GM19023 (cell line): ENCODE measurements at regions not wholly inside any gene's neighbourhood (a gene's known extent, or its start where the extent isn't known, plus 50 kb on each side); places are given as distances from the start of the nearest gene placed in this dataset.

ENCODE experiments used
- ATAC-seq: cut with Tn5 transposase; IDR thresholded peaks from one replicate; pipeline ENCODE4 v1.9.1; 2021; ENCODE audit warnings: mild to moderate bottlenecking, moderate library complexity; ENCODE audit not compliant: unreplicated experiment

DNA sequence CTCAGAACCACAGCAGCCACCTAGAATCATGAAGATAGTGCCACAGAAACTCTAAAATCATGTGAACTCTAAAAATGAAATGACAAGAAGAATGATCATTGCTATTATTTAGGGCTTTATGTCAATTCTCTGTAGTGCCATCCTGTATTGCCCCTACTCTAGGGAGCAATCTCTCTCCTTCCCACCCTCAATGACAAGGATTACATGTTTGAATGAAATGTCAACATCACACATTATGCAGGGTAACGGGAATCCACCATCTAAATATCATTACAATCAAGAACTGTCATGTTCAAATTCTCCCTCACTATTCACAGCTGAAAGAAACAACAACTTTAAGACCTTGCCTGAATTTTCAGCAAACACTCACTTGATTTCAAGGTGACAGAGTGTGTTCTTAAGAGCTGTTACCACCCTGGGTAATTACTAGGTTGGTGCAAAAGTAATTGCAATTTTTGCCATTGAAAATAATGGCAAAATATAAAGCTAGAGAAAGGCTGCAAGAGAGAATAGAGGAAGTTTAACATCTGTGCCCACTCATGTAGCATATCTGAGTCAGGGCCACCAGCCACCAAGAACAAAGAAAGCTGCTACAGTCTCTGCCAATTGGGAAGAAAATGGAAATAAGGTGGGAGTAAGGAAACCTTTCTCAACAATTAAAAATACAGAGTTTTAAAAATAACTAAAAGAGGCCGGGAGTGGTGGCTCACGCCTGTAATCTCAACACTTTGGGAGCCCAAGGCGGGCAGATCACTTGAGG, 112.8 kb upstream of the PSMD7 start:
- no peak for ATAC-seq

DNA sequence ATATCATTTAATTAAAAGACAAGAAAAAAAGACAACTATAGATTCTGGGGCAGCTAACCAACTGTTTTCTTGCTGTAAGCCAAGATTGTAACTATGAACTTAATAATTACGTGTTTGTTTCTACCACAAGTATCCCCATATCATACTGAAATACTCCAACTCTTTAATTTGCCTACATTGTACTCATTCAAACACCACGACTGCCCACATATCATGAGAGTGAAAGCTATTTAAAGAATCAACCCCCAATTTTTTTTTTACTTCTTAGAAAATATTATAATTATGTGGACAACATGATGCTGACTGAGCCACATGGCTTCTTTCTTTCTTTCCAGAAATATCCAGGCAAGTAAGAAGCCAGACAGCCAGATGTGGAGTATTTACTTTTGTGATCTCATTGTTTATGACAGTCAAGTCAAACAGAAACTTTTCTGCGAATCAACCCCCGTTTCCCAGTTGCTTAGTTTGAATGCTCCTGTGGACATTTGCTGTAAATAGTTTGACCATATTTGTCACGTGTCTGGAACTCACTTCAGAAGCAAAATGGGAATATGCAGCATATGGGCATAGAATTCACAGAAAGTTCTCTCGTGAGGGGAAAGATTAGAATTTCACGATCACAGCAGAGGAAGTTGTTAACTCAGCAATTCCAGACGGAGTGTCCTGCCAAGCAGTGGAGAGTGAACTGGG, 126.8 kb upstream of the PSMD7 start:
- ATAC-seq, result no peak

DNA sequence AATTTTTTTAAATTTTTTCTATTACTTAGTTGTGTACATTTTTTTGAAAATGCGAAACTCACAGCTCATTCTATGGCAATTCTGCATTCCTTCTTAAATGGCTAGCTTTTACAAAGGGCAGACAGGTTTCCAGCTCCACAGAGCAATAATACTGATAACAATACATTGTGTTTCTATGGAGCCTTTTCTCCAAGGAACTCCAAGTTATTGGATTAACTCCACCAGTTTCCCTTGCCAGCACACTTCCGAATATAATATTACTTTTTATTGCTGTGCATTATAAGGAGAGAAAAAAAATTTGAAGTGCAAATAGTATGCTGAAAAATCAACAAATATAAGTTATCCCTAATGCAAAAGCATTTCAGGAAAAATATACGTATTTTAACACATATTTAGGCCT, 127.5 kb upstream of the PSMD7 start:
- ATAC-seq, result no peak

DNA sequence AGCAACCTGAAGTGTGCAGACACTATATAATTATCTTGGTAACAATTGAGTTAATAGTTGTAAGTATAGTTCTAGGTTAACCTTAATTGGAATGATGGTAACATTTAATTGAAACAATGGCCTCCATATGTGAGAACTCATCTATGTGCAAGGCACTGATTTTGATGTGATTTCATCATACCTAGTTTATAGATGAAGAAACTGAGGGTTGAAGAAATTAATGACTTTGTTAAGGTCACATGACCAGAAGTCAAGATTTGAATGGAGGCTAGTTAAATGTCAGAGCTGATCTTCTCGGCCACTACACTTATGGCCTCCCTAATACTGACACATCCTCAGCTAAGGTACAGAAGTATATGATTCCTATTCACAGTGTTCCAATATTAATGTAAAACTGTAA, 128.2 kb upstream of the PSMD7 start:
- no peak for ATAC-seq

DNA sequence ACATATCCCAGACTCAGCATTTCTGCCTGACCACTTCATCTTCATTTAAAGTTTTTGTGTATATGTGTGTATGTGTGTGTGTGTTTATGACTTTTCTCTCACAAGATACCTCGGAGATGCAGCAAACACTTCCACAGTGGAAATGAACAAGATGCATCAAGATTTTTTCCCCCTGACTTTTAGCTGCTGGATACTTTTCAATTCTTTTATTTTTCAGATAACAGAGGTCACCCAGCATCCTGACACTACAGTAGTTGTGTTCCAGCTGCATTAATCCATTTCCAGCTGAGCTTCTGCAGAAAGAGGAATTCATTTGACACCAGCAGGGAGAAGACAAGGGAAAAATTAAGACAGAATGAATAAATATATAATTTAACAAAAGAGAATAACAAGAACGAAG, 130.2 kb upstream of the PSMD7 start:
- no peak for ATAC-seq

DNA sequence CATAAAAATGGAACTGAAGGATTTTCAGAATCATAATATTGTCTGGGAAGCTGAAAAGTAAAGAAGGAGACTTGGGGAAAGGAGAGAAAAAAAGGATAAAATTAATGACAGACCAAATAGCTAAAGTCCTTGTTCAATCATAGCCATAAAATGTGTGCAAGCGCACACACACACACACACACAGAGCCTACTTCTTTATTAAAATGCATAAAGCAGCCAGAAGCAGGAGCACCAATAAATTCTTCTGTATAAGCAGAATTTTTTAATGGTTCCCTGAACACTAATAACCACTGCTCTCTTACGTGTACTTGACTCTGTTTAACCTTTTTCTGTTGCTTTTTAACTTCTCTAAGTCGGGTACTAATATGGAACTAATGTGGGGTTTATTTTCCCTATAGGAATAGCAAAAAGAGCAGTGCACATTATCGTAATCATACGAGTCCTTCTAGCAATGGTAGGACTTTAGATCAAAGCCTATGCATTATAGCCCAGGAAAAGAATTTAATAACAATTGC, 131.0 kb upstream of the PSMD7 start:
- no peak for ATAC-seq

DNA sequence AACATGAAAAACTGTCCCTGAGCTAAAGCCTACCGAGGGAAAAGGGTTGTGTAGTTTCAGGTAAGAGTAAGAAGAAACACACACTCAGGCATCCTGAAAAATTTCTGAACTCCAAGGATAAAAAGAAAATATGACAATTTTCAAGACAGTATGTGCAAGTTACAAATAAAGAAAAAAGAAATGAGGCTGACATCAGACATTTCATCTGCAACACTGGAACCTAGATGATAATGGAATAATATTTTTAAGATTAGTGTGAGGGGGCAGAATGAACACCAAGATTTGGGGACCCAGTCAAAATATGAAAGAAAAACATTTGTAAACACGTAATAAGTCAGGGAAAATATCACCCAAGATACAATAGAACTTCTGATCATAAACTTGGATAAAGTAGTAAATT, 135.9 kb upstream of the PSMD7 start:
- no peak for ATAC-seq

DNA sequence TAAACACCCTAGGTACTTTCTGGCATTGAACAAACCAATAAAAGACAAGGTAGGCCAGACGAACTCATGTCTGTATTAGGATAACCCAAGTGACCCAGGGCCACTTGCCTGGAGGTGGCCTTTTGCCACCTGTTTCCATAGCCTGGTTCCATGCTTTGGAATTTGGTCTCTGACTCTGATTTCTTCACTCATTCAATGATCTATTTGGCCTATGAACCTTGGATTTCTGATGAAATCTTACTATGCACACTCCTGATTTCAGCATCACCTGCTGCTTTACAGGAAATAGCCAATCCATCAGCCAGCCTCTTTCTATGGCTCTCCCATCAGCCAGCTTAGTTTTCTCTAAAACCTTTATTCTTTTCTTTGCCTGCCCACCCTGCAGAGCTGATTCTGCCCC, 142.8 kb upstream of the PSMD7 start:
- no peak for ATAC-seq

DNA sequence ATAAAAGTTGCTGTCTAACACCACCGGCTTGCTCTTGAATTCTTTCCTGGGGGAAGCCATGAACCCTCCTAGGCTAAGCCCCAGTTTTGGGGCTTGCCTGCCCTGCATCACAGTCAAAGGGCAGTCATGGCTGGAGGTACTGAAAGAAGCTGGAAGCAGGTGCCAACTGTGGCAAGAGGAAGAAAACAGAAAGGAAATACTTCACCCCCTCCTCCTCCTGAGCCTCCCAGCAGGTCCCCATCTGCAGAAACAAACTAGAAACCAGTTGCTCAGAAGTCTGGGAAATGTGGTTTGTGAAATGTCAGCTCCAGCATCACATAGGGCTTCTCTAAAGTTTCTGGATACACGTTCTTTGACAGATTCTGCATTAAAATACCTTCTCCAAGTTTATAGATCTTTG, 150.0 kb upstream of the PSMD7 start:
- ATAC-seq, result no peak

DNA sequence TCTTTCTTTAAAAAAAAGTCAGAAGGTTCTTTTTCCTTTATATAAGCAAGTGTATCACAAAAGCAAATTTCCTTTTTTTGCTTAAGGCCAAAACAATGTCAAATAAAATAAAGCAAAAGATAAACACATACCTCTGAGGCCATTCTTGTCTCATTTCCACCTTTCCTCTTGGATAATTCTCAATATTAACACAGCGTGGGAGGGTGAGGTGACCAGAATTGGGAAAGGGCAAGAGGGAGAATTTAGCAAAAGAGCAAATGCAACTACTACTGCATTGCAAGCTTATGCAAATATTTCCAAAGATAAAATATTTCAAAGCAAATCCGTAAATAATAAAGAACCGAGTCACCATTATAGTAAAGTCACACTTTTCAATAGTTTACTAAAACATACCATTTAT, 153.4 kb upstream of the PSMD7 start:
- no peak for ATAC-seq

DNA sequence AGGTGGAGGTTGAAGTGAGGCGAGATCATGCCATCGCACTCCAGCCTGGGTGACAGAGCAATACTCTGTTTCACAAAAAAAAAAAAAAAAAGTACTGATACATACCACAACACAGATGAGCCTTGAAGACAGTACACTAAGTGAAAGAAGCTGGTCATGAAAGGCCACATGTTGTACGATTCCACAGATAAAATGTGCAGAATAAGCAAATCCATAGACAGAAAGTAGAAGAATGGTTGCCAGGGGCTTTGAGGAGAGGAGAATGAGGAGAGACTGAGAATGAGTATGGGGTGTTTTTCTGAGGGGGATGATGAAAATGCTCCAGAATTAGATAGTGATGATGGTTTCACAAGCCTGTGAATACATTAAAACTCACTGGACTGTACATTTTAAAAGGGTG, 155.6 kb upstream of the PSMD7 start:
- ATAC-seq, result no peak

DNA sequence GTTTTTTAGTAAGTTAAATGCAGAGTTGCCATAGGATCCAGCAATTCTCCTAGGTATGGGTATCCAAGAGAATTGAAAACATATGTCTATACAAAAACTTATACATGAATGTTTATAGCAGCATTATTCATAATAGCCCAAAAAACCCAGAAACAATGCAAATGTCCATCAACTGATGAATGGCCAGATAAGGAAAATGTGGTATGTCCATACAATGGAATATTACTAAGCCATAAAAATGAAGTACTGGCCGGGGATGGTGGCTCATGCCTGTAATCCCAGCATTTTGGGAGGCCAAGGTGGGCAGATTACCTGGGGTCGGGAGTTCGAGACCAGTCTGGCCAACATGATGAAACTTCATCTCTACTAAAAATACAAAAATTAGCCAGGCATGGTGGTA, 156.1 kb upstream of the PSMD7 start:
- ATAC-seq, result no peak

DNA sequence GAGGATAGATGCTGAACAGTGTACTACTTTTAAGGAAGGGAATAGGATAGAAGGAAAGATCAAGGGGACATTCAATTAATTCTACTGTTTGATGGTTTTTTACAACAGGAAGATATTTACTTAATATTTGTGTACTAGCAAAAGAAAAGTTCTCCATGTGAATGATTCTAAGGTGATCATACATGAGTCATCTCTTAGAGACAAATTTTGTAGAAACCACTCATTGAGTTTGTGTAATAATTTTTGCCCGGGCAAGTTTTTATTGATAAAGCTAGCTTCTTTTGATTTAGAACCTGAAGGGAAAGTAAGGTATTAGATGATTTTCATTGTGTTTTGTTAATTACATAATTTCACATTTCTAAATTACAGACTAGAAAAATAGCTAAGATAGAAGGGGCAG, 172.8 kb upstream of the PSMD7 start:
- no peak for ATAC-seq

DNA sequence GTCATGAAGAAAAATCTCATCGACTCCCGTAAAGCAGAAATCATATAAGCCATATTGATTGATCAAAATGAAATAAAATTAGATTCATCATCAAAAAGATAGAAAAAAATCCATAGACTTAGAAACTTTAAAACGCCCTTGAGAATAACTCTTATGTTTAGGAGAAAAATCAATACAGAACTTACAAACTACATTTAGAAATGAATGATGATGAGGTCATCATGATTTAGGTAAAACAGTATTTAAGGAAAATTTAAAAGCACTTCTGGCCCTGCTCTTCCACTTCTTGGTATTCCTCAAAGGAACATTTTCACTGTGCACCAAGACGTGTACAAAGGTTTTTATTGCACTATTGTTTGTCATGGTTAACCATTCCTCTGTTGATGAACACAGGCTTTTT, 173.4 kb upstream of the PSMD7 start:
- no peak for ATAC-seq

DNA sequence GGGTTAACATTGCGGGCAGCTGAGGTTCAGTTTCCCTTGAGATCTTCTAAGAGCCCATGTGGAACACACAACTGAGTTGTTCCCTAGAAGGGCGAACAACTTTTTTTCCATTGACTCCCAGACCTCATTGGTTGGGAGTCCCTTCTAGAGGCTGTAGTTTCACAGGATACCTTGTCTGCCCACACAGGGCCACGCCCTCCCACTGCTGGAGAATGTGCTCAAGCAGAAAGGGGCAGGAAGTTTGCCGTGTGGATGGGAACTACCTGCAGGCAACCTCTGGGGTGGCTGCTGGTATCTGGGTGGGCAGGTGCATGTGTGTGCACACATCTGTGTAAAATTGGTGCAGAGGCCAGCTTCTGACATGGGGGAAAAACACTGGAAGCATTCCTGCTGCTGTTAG, 178.8 kb upstream of the PSMD7 start:
- ATAC-seq, result no peak

DNA sequence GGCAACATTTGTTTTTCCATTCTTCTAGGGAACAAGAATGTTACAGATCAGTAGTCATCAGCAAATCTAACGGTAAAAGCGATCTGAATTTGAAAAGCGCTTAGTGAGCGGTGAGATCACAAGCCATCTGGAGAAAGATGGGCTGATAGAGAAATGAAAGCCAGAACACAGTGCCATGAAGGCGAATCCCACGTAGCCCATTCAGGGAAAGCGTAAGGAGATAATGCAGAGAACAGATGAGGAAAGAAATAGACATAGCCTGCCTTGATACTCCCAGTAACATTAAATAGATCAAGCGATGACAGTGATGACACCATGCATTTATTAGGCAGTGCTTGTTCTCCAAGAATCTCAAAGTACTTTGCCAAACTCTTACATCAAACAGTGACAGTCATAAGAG, 183.1 kb upstream of the PSMD7 start:
- ATAC-seq, result no peak

DNA sequence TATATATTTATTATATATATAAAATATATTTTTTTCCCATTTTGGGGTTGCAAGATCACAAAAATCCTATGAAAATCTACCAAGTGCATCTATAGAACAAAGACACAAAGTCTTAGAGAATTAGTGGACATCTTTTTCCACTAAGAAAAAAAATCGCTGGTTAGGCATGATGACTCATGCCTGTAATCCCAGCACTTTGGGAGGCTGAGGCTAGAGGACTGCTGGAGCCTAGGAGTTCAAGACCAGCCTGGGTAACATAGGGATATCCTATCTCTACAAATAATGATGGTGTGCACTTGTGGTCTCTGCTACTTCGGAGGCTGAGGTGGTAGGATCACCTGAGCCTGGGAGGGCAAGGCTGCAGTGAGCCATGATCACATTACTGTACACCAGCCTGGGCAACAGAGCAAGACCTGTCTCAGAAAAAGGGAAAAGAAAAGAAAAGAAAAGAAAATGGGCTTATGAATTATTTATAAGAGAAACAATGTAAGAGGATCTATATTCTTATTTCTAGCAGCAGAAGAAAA, 185.1 kb upstream of the PSMD7 start:
- ATAC-seq, result no peak

DNA sequence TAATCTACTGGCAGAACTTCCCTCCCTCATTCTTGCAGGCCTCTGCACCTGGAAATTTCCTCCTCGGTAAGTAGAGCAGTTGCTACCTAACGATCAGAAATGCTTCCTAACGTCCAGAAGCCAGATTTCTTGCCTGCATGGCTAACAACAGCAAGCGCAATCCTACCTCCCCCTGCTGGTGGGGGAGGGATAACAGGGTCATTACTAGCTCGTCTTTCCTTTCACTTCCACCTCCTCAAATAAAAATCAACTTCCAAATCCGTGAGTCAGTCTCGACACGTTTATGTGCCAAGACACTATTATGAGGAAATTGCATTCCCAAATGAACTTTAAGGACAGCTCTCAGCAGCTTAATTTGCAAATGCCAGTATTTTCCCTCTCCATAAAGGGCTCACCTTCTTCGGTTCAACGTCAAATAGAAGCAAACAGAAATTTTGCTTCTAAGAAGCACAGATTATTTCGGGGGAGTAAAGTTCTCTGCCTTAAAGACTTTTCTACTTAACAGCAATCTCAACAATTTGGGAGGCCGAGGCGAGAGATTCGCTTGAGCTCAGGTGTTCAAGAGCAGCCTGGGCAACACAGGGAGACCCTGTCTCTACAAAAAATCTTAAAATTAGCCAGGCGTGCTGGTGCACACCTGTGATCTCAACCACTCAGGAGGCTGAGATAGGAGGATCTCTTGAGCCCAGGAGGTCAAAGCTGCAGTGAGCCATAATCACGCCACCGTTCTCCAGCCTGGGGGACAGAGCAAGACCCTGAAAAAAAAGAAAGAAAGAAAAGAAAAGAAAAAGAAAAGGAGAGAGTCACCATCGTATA, 188.6 kb upstream of the PSMD7 start:
- ATAC-seq, result peak; percentile 58

DNA sequence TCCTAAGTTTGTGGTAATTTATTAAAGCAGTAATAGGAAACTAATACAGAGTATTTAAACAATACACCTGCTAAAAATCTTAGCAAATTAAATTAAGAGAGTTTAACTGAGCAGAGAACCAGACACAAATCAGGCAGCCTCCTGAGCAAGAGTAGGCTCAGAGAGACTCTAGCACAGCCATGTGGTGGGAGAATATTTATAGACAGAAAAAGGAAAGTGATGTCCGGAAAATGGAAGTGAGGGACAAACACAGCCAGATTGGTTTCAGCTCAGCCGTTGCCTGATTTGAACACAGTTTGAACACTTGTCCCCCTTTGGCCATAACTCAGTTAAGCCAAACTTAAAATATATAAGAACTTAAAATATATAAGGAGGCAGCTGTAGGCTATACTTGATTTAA, 192.6 kb upstream of the PSMD7 start:
- no peak for ATAC-seq

DNA sequence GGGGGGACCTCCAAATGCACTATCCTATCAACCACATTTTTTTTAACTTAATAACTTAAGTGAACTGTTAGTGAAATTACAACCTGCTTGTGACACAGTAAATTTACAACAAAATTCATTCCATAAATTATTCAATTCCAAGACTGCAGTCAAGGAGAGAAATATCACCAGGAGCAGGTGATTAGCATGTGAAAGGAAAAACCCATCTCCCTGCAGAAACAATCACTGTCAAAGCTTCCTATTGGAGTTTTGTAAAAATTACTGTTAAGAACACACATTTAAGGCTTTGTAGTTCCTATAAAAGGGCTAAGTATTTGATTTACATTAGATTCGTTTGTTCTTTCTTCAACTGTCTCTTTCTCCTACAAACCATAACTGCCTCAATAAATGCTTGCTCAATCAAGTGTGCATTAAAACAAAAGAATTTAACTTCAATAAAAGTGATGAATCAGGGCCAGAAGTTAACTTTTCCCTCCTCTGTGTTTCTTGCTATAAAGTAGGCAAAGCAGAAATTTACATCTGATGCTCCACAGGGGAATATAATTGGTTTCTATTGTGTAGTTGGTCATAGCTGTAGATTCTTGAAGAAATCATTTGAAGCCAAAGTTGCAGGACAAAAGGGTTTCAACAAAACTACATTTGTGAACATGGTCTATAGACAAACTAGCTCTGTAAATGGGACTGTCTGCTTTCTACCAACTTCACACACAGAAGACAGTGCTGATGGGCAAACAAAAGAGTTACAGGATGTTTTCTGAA, 195.1 kb upstream of the PSMD7 start:
- no peak for ATAC-seq
